Psoas muscle (tissue), 7 donors: ENCODE measurements at regions not wholly inside any gene's neighbourhood (a gene's known extent, or its start where the extent isn't known, plus 50 kb on each side); places are given as distances from the start of the nearest gene placed in this dataset.

ENCODE experiments used
- ATAC-seq, 4 donors: fragments of 200-7000 bp; cut with Tn5 transposase; one replicate each; pipeline ENCODE4 v1.9.1; 2020; ENCODE audit warnings: moderate library complexity in 3 of 4, mild to moderate bottlenecking in 2 of 4
- DNase-seq, 2 donors: peaks; one replicate each; pipeline ENCODE4 v3.0.0-alpha.2; 2020
- H3K27ac ChIP-seq: fragments of 200-600 bp; one replicate; pipeline ENCODE4 v1.8.0; 2022
- H3K27me3 ChIP-seq, 3 donors: fragments of 200-600 bp in 1 of 3; one replicate each; pipeline versions ENCODE4 v1.6.1 to v1.8.0; 2013 to 2022; ENCODE audit warnings: low read length in 2 of 3, mild to moderate bottlenecking in 2 of 3, moderate library complexity in 1 of 3; ENCODE audit not compliant: insufficient read depth in 3 of 3
- H3K36me3 ChIP-seq, 2 donors: fragments of 200-600 bp in 1 of 2; one replicate each; pipeline versions ENCODE4 v1.6.1 to v1.8.0; 2013 to 2022; ENCODE audit warnings: low read depth in 1 of 2, mild to moderate bottlenecking in 1 of 2, moderate library complexity in 1 of 2; ENCODE audit not compliant: insufficient read depth in 1 of 2
- H3K4me1 ChIP-seq: fragments of 200-600 bp; one replicate; pipeline ENCODE4 v1.8.0; 2022
- H3K4me3 ChIP-seq: fragments of 200-600 bp; one replicate; pipeline ENCODE4 v1.8.0; 2022; ENCODE audit warnings: mild to moderate bottlenecking
- H3K9me3 ChIP-seq: fragments of 200-600 bp; one replicate; pipeline ENCODE4 v1.8.0; 2022
- WGBS, 3 donors: extraction: QIAGEN DNeasy Blood & Tissue Kit; methylation state at CpG; one replicate each; pipeline versions ENCODE4 v1.1.6 to v1.1.7; 2013; 5-methylcytosine and 5-hydroxymethylcytosine counted together
- intact Hi-C, 2 donors: fragments of 100-400 bp; cut with DNase I; formaldehyde crosslinking; loops; one replicate each; pipeline versions ENCODE4 v1.11.0 to v1.14.2; 2022
- TF ChIP-seq, protein P1 (sequence below): fragments of 200-600 bp; IDR thresholded peaks from one replicate; pipeline ENCODE4 v1.8.0; 2022; ENCODE audit warnings: antibody characterized with exemption
- donor health status: healthy with polysubstance abuse.
- donor health status: DM: no; HTN: no; CAD: no; lungs with moderate emphysema.
- donor health status: Bipolar disorder and iron deficiency.
- donor health status: healthy.
- donor health status: DM: yes; HTN: yes; CAD: no.
- donor health status: DM: no; HTN: no; CAD: no.
- donor health status: DM: yes; HTN: yes; CAD: no.

DNA sequence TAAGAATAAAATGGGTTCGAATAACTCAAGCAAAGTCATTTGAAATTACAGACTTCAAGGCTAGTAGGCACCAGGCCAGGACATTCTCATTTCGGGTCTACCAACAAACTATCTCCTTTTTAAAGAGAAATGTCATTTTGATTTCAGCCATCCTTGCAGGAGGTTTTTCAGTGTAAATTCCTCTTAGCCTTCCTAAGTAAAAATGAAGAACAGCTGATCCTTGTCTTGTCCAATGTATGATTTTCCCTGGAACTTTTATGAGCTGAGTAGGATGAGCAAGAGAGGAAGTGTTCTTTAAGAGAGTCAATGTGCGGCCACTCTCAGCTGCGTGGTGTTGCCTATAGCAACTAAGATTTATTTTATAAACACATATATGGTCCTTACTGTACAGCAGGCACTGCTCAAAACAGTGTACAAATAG lies 110.1 kb downstream of the PLCE1 start:
- ATAC-seq = no peak
- WGBS, 3 donors = 43 to 59% (median 45%) methylated on average over 4 of the region's 4 CpGs
- no peak overlapping the region for H3K27ac ChIP-seq

DNA sequence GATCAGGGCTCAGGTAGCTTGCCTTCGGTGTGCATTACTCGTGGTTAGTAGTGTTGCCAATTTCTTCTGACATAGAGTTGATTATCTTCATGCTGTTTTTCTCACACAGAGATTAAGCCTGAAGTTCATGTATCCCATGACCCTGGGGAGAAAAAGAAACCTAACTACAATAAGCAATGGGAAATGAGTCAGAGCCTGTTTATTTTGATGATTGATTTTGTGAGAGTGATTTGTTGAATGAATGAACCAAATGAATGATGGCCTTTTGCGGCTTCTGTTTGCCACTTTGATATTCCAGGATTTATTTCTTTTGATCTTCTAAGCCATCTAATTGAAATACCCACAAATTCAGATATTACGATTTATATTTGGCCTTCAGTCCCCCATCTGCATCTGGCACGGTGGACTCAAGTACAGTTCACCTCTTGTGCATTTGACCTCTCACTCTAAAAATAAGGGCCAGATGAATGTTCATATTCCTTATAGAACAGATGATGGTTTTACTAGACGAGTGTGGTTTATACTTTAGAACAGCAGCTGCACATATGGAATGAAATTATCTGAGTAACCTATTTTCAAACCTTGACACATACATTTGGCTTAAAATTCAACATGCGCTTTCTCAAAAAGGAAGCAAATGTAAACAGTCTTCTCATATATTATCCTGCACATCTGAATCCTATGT lies 110.7 kb downstream of the PLCE1 start:
- Histone ChIP-seq H3K4me3 (no peak overlapping the region), H3K9me3 (no peaks in the 10 kb centered on the region), H3K27me3 (no peaks in the 10 kb centered on the region), H3K36me3 (no peaks in the 10 kb centered on the region), H3K27ac (no peak overlapping the region), H3K4me1 (no peaks in the 10 kb centered on the region)
- WGBS, 3 donors = 68 to 71% (median 70%) methylated on average over 7 of the region's 7 CpGs
- no peak for DNase-seq
- no peak for ATAC-seq
- TF ChIP-seq, protein P1, sequence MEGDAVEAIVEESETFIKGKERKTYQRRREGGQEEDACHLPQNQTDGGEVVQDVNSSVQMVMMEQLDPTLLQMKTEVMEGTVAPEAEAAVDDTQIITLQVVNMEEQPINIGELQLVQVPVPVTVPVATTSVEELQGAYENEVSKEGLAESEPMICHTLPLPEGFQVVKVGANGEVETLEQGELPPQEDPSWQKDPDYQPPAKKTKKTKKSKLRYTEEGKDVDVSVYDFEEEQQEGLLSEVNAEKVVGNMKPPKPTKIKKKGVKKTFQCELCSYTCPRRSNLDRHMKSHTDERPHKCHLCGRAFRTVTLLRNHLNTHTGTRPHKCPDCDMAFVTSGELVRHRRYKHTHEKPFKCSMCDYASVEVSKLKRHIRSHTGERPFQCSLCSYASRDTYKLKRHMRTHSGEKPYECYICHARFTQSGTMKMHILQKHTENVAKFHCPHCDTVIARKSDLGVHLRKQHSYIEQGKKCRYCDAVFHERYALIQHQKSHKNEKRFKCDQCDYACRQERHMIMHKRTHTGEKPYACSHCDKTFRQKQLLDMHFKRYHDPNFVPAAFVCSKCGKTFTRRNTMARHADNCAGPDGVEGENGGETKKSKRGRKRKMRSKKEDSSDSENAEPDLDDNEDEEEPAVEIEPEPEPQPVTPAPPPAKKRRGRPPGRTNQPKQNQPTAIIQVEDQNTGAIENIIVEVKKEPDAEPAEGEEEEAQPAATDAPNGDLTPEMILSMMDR = no peak
- intact Hi-C loops = no loop called here

More for the DNA sequence above, 110.1 kb downstream of the PLCE1 start:
- intact Hi-C loops = no loop called here
- no peaks in the 10 kb centered on the region for H3K9me3 ChIP-seq
- no peaks in the 10 kb centered on the region for H3K27me3 ChIP-seq
- H3K4me1 ChIP-seq = no peaks in the 10 kb centered on the region
- no peak for DNase-seq
- TF ChIP-seq, protein P1 = no peak
- H3K4me3 ChIP-seq = no peak overlapping the region
- no peaks in the 10 kb centered on the region for H3K36me3 ChIP-seq

DNA sequence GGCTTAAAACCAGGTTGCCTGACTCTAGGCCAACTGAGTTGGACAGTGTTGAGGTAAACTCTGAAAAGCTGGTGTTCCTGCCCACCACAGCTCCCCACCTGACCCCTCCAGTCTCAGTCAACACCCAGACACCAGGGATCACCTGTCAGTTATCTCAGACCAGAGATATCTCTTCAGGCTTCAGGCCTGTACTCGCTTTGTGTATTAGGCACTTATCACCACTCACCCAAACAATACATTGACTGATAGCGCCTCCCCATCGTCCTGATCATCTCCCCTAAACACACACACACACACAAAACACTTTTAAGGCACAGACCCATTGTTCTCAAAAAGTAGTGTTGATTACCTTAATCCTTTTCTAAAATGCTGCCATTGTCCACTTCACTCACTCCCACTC lies 111.5 kb downstream of the PLCE1 start:
- DNase-seq = no peak
- TF ChIP-seq, protein P1 = no peak
- H3K4me1 ChIP-seq = no peaks in the 10 kb centered on the region
- H3K36me3 ChIP-seq = no peaks in the 10 kb centered on the region
- 93 to 95% (median 94%) methylated on average over 3 of the region's 3 CpGs for WGBS, 3 donors
- H3K4me3 ChIP-seq = no peak overlapping the region
- intact Hi-C loops = no loop called here
- no peak for ATAC-seq
- H3K27ac ChIP-seq = no peak overlapping the region
- H3K27me3 ChIP-seq = no peaks in the 10 kb centered on the region
- H3K9me3 ChIP-seq = no peaks in the 10 kb centered on the region

- WGBS, 3 donors = 41 to 46% (median 45%) methylated on average over 2 of the region's 2 CpGs
- no peaks in the 10 kb centered on the region for H3K27me3 ChIP-seq
Observed at GRCh38 chr10:94107191-94107590, 113.5 kb downstream of the PLCE1 start.

More at GRCh38 chr10:94107191-94107590, 113.5 kb downstream of the PLCE1 start:
- TF ChIP-seq, protein P1 = no peak
- Histone ChIP-seq H3K4me3 (no peak overlapping the region), H3K9me3 (no peaks in the 10 kb centered on the region), H3K36me3 (no peaks in the 10 kb centered on the region), H3K27ac (no peak overlapping the region), H3K4me1 (no peaks in the 10 kb centered on the region)
- no peak for DNase-seq
- no peak for ATAC-seq
- intact Hi-C loops = no loop called here
